Osteoblast (primary cell): ENCODE measurements at regions not wholly inside any gene's neighbourhood (a gene's known extent, or its start where the extent isn't known, plus 50 kb on each side); places are given as distances from the start of the nearest gene placed in this dataset.

Experiments
- DNase-seq: peaks from one replicate; pipeline ENCODE4 v3.0.0; 2011; ENCODE audit warnings: low spot score, mixed read lengths; ENCODE audit not compliant: insufficient read length; ENCODE audit errors: missing footprints
- H2AFZ ChIP-seq: 2 replicates; pipeline ENCODE4 v1.6.0; 2011; ENCODE audit warnings: mild to moderate bottlenecking, low read length
- H3K27ac ChIP-seq: 2 replicates; pipeline ENCODE4 v1.5.1; 2011; ENCODE audit warnings: mild to moderate bottlenecking, low read depth, low read length, moderate library complexity
- H3K27me3 ChIP-seq: 2 replicates; pipeline ENCODE4 v1.6.0; 2012; ENCODE audit warnings: mild to moderate bottlenecking, control low read depth, inconsistent platforms, low read length, moderate library complexity; ENCODE audit not compliant: insufficient read depth
- H3K36me3 ChIP-seq: 2 replicates; pipeline ENCODE4 v1.5.1; 2011; ENCODE audit warnings: mild to moderate bottlenecking, low read length, control low read depth, moderate library complexity; ENCODE audit not compliant: insufficient read depth
- H3K4me1 ChIP-seq: 2 replicates; pipeline ENCODE4 v1.5.1; 2011; ENCODE audit warnings: mild to moderate bottlenecking, low read length, control low read depth, moderate library complexity; ENCODE audit not compliant: insufficient read depth
- H3K4me2 ChIP-seq: 2 replicates; pipeline ENCODE4 v1.6.0; 2011; ENCODE audit warnings: mild to moderate bottlenecking, low read length; ENCODE audit not compliant: insufficient read depth
- H3K4me3 ChIP-seq: fragments of 200-600 bp; sonication (generic); 3 replicates; pipeline ENCODE4 v1.5.1; 2012; ENCODE audit warnings: mild to moderate bottlenecking, low read length, inconsistent platforms; ENCODE audit not compliant: insufficient read depth
- H3K79me2 ChIP-seq: 2 replicates; pipeline ENCODE4 v1.6.0; 2012; ENCODE audit warnings: mild to moderate bottlenecking, low read length, control low read depth, inconsistent platforms; ENCODE audit not compliant: insufficient read depth
- H3K9me3 ChIP-seq: 2 replicates; pipeline ENCODE4 v1.5.1; 2011; ENCODE audit warnings: low read depth, low read length, control low read depth
- H4K20me1 ChIP-seq: 2 replicates; pipeline ENCODE4 v1.6.0; 2012; ENCODE audit warnings: mild to moderate bottlenecking, low read length, control low read depth; ENCODE audit not compliant: insufficient read depth
- TF ChIP-seq, protein P1 (sequence below): IDR thresholded peaks from 2 replicates; pipeline ENCODE4 v1.5.1; 2011; ENCODE audit warnings: mild to moderate bottlenecking, low read depth, low read length, moderate library complexity; ENCODE audit errors: extremely low read depth

DNA sequence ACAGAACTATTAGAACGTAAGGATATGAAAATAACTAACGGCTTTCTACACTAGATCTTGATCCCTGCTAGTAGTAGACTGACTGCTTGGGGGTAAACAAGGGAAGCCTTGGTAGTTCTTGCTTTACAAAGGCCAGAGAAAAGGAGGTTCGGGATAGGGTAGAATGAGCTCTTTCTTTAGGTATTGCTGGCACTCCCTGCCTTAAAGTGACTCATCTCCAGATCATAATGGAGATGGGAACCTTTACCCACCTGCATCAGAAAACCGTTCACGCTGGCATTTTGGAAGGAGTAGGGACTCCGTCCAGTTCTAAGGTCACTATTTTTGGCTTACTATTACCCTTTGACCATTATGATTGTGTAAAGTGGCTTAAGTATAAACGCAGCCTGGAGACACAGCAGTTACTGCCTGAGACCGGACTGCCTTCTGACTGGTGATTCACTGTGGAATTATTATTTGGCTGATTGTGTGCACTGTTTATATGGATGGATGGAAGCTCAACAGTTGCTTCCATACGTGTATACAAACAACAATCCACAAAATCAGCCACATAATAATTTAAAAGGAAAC is 482.5 kb downstream of the STK39 start:
- H3K4me2 ChIP-seq = no peak overlapping the region
- H3K36me3 ChIP-seq = no peaks in the 10 kb centered on the region
- no peaks in the 10 kb centered on the region for H3K9me3 ChIP-seq
- H4K20me1 ChIP-seq = no peaks in the 10 kb centered on the region
- H3K4me1 ChIP-seq = no peaks in the 10 kb centered on the region
- H2AFZ ChIP-seq = no peak overlapping the region
- no peak overlapping the region for H3K27ac ChIP-seq
- H3K27me3 ChIP-seq = no peaks in the 10 kb centered on the region
- no peaks in the 10 kb centered on the region for H3K79me2 ChIP-seq
- DNase-seq = no peak
- TF ChIP-seq, protein P1, sequence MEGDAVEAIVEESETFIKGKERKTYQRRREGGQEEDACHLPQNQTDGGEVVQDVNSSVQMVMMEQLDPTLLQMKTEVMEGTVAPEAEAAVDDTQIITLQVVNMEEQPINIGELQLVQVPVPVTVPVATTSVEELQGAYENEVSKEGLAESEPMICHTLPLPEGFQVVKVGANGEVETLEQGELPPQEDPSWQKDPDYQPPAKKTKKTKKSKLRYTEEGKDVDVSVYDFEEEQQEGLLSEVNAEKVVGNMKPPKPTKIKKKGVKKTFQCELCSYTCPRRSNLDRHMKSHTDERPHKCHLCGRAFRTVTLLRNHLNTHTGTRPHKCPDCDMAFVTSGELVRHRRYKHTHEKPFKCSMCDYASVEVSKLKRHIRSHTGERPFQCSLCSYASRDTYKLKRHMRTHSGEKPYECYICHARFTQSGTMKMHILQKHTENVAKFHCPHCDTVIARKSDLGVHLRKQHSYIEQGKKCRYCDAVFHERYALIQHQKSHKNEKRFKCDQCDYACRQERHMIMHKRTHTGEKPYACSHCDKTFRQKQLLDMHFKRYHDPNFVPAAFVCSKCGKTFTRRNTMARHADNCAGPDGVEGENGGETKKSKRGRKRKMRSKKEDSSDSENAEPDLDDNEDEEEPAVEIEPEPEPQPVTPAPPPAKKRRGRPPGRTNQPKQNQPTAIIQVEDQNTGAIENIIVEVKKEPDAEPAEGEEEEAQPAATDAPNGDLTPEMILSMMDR = no peak
- no peak overlapping the region for H3K4me3 ChIP-seq

DNA sequence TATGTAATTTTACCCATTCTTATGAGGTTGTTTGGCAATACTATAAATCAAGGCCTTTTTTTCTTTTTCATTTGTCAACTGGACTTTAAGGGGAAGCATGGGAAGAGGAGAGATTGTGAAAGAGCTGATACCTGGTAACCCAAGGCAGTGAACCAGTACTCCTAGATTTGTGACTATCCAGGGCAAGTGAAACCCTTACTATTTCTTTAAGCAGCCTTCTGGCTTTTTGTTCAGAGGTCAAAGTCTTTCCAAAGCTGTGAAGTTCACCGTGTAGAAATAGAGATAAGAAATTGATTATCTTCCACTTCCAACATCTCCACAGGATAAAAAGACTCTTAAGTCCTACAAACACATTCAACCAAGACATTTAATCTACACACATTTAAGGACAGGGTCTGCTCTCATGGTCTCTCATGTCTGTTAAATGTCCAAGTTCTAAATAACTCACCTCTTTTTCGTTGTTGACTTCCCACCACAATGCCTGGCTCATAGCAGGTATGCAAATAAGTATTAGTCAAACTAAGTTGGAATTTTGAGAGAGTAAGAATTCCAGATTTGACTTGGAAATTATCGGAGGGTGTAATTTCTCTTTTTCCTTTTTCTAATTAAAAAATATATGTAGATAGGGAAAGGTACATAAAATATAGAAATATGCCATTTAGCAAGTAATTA is 485.8 kb downstream of the STK39 start:
- no peak for DNase-seq
- Histone ChIP-seq H3K27me3 (no peaks in the 10 kb centered on the region), H3K9me3 (no peaks in the 10 kb centered on the region), H2AFZ (no peak overlapping the region), H4K20me1 (no peaks in the 10 kb centered on the region), H3K27ac (no peak overlapping the region), H3K4me1 (no peaks in the 10 kb centered on the region), H3K4me3 (no peak overlapping the region), H3K79me2 (no peaks in the 10 kb centered on the region), H3K36me3 (no peaks in the 10 kb centered on the region), H3K4me2 (no peak overlapping the region)
- TF ChIP-seq, protein P1 = no peak

DNA sequence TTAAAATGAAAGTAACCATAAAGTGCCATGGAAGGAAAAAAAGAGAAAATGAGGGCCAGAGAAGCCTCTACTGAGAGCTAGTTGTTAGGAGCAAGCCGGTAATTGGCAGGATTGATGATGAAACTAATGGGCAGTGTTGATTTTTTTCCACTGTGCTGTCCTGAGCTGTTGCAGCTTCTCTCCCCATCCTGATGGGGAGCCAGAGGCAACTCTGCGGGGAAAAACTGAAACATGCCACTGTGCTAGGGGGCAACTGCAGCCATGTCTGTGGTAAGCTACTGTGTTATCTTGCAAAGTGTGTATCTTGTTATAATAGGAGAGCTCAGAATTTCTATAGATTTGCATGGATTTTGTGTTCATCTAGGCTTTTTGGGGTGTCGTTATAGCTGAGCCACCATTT is 487.9 kb downstream of the STK39 start:
- Histone ChIP-seq H3K4me2 (no peak overlapping the region), H3K4me1 (no peaks in the 10 kb centered on the region), H2AFZ (no peak overlapping the region), H3K4me3 (no peak overlapping the region), H3K79me2 (no peaks in the 10 kb centered on the region), H3K36me3 (no peaks in the 10 kb centered on the region), H3K27ac (no peak overlapping the region), H3K27me3 (no peaks in the 10 kb centered on the region), H3K9me3 (no peaks in the 10 kb centered on the region), H4K20me1 (no peaks in the 10 kb centered on the region)
- TF ChIP-seq, protein P1 = no peak
- DNase-seq = no peak

DNA sequence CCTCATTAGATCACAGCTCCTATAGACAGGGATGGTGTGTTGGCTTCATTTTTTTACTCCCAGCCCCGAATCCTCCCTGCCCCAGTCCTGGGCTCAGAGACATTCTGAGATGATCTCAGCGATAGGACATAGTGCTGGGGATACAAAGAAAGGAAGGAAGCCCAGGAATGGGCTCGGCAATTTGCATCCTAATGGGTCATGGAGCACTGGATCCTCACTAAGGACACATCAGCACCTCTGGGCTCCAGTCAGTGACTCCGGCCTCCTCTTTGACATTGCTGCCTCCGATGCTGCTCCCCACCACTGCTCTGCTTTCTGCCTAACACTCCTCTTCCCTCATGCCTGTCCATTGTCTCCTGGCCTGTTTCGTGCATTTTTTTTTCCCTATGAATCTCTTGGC is 489.1 kb downstream of the STK39 start:
- Histone ChIP-seq H3K79me2 (no peaks in the 10 kb centered on the region), H3K4me2 (no peak overlapping the region), H3K27ac (no peak overlapping the region), H3K27me3 (no peaks in the 10 kb centered on the region), H3K36me3 (no peaks in the 10 kb centered on the region), H2AFZ (no peak overlapping the region), H3K4me1 (no peaks in the 10 kb centered on the region), H3K4me3 (no peak overlapping the region), H3K9me3 (no peaks in the 10 kb centered on the region), H4K20me1 (no peaks in the 10 kb centered on the region)
- TF ChIP-seq, protein P1 = no peak
- DNase-seq = no peak
